Effector memory CD8-positive, alpha-beta T cell (primary cell): ENCODE measurements at regions not wholly inside any gene's neighbourhood (a gene's known extent, or its start where the extent isn't known, plus 50 kb on each side); places are given as distances from the start of the nearest gene placed in this dataset.

ENCODE experiments used
- ATAC-seq: fragments of 150-1000 bp; cut with Tn5 transposase; replicated peaks from 2 replicates; pipeline ENCODE4 v1.10.0; 2021; ENCODE audit warnings: mild to moderate bottlenecking, moderate library complexity
- DNase-seq, 3 experiments: peaks; one replicate each; pipeline ENCODE4 v3.0.0; 2021
- H3K27ac Mint-ChIP-seq, 2 donors: one replicate each; pipeline ENCODE4 v1.8.0; 2022; ENCODE audit warnings: mild to moderate bottlenecking in 2 of 2, mixed read lengths in 2 of 2, moderate library complexity in 2 of 2
- H3K27me3 Mint-ChIP-seq, 2 donors: one replicate each; pipeline ENCODE4 v1.8.0; 2022; ENCODE audit warnings: mixed read lengths in 2 of 2
- H3K36me3 Mint-ChIP-seq: one replicate; pipeline ENCODE4 v1.8.0; 2022; ENCODE audit warnings: mild to moderate bottlenecking, moderate library complexity, mixed read lengths; ENCODE audit not compliant: insufficient read depth
- H3K4me1 Mint-ChIP-seq, 2 donors: one replicate each; pipeline ENCODE4 v1.8.0; 2022; ENCODE audit warnings: low read depth in 2 of 2, mixed read lengths in 2 of 2
- H3K4me3 Mint-ChIP-seq, 2 donors: one replicate each; pipeline ENCODE4 v1.8.0; 2022; ENCODE audit warnings: mild to moderate bottlenecking in 2 of 2, mixed read lengths in 2 of 2, moderate library complexity in 2 of 2
- H3K9me3 Mint-ChIP-seq, 2 donors: one replicate each; pipeline ENCODE4 v1.8.0; 2022; ENCODE audit warnings: mixed read lengths in 2 of 2

DNA sequence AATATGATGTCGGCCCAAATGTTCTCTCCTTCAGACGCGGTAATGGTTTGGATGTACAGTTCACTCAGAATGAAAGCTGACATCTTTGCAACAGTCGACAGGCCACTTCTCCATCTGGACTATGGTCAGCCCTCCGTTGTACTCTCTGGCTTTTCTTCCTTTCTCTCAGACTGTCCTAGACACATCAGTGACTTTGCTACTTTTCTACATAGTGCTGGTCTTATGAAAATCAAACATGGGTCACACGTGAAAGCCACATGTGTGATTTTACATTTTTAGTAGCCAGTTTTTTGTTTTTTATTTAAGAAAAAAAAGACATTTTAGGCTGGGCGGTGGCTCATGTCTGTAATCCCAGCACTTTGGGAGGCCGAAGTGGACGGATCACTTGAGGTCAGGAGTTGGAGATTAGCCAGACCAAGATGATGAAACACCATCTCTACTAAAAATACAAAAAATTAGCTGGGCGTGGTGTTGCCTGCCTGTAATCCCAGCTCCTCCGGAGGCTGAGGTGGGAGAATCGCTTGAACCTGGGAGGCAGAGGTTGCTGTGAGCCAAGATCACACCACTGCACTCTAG lies 644.1 kb downstream of the KCNJ2 start:
- DNase-seq: no peak
- Mint-ChIP-seq H3K27ac (no peak overlapping the region), H3K9me3 (peaks cover 4 to 7% of the 10 kb centered on the region in 2 donors), H3K4me1 (no peaks in the 10 kb centered on the region), H3K4me3 (no peak overlapping the region), H3K36me3 (no peaks in the 10 kb centered on the region), H3K27me3 (no peaks in the 10 kb centered on the region)
- no peak for ATAC-seq

DNA sequence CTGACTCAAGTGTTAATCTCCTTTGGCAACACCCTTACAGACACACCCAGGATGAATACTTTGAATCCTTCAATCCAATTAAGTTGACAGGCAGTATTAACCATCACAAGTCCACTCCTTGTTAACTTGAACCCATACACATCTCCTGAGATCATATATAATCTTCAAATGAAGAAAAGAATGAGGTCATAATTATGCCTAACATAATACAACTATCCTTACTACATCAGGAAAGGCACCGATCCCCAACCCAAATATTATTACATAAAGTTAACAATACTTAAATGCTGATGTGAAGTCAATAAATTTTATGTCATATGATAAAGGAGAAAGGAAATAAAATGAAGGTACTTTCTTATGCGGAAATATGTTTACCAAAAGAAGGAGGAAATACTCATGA lies 649.9 kb downstream of the KCNJ2 start:
- no peak overlapping the region for H3K4me3 Mint-ChIP-seq
- no peaks in the 10 kb centered on the region for H3K27me3 Mint-ChIP-seq
- DNase-seq (no peak), ATAC-seq (no peak)
- H3K27ac Mint-ChIP-seq: no peak overlapping the region
- no peaks in the 10 kb centered on the region for H3K4me1 Mint-ChIP-seq
- H3K9me3 Mint-ChIP-seq: peaks cover 8 to 24% of the 10 kb centered on the region in 2 donors
- no peaks in the 10 kb centered on the region for H3K36me3 Mint-ChIP-seq

GRCh38 chr17:70820276-70820675 lies 650.9 kb downstream of the KCNJ2 start:
- Mint-ChIP-seq H3K4me3 (no peak overlapping the region), H3K27ac (no peak overlapping the region), H3K9me3 (peaks cover 9 to 23% of the 10 kb centered on the region in 2 donors), H3K4me1 (no peaks in the 10 kb centered on the region), H3K27me3 (no peaks in the 10 kb centered on the region), H3K36me3 (no peaks in the 10 kb centered on the region)
- no peak for DNase-seq
- ATAC-seq: no peak

GRCh38 chr17:70825321-70826125 lies 656.2 kb downstream of the KCNJ2 start:
- no peaks in the 10 kb centered on the region for H3K27me3 Mint-ChIP-seq
- ATAC-seq: no peak
- H3K9me3 Mint-ChIP-seq: peaks cover 9 to 17% of the 10 kb centered on the region in 2 donors
- DNase-seq: no peak
- H3K4me1 Mint-ChIP-seq: no peaks in the 10 kb centered on the region
- no peak overlapping the region for H3K4me3 Mint-ChIP-seq
- H3K27ac Mint-ChIP-seq: no peak overlapping the region
- H3K36me3 Mint-ChIP-seq: no peaks in the 10 kb centered on the region

DNA sequence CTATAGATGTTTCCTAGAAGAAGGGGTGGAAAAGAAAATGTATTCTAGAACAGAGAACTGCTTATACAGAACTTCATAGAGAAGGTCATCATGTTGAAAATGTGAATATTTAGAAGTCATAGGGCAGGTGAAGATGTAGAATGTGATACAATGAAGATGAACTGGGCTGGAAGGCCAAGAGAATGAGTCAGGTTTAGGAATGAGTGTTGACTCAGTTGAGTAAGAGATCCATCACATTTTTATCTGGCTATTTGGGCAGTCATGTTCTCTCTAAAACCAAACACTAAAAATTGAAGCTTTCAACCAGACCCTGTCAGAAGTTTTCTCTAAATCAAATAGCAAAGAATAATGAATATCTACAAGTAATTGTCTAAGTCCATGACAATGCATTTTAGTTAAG lies 660.5 kb downstream of the KCNJ2 start:
- Mint-ChIP-seq H3K36me3 (no peaks in the 10 kb centered on the region), H3K27ac (no peak overlapping the region), H3K9me3 (peaks cover 0 to 4% of the 10 kb centered on the region in 2 donors), H3K4me3 (no peak overlapping the region), H3K27me3 (no peaks in the 10 kb centered on the region), H3K4me1 (no peaks in the 10 kb centered on the region)
- DNase-seq: no peak
- ATAC-seq: no peak

DNA sequence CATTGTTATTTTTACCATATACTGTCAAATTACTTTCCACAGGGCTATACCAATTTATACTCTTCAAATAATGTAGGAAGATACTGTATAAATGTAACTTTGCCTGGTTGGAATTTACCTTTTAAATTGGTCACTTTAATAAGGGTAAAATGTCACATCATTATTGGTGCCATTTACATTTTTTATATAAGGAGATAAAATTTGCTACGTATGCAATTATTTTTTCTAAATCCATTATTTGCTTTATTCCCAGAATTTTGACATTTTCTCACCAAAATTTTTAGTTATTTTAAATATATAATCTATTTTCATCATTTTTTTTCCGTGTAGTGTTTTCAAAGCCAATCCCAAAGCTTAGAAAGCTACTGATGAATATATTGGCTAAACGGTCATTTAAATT lies 664.7 kb downstream of the KCNJ2 start:
- Mint-ChIP-seq H3K9me3 (peaks cover 0 to 2% of the 10 kb centered on the region in 2 donors), H3K4me3 (no peak overlapping the region), H3K4me1 (no peaks in the 10 kb centered on the region), H3K27ac (no peak overlapping the region), H3K27me3 (no peaks in the 10 kb centered on the region), H3K36me3 (no peaks in the 10 kb centered on the region)
- DNase-seq (no peak), ATAC-seq (no peak)

- H3K27ac Mint-ChIP-seq: no peak overlapping the region
- DNase-seq: no peak
- ATAC-seq: no peak
- no peaks in the 10 kb centered on the region for H3K27me3 Mint-ChIP-seq
- H3K4me1 Mint-ChIP-seq: no peaks in the 10 kb centered on the region
- H3K4me3 Mint-ChIP-seq: no peak overlapping the region
- peaks cover 7 to 11% of the 10 kb centered on the region in 2 donors for H3K9me3 Mint-ChIP-seq
- no peaks in the 10 kb centered on the region for H3K36me3 Mint-ChIP-seq
Observed at GRCh38 chr17:70848785-70849184, 679.5 kb downstream of the KCNJ2 start.

DNA sequence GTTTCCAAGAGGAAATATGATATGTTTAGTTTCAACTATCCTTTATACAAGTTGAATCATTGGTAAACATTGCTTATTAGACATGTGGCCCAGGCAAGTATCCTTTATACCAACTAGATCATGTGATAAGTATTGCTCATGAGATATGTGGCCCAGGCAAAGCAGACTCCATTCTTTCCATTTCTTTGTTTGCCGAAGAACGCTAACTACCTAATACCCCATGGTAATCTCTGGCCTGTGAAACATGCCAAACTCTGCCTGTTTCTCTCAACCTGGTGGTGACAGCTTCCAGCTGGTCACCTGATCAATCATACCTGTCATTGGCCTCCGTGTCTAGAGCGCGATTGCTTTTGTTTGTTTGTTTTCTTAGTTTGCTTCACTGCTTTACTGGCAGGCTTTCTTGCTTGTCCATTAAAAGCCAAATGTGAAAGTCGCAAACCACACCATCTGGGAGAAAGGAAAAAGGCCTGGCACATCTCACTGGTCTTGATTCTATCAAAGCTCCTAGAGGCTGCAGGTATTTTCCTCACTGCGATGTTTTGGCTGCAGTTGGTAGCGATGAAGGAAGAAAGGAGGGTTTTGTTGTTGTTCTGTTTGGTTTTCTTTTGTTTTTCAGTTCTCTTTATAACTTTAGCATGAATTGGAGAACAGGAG lies 686.2 kb downstream of the KCNJ2 start:
- H3K4me1 Mint-ChIP-seq: no peaks in the 10 kb centered on the region
- H3K36me3 Mint-ChIP-seq: no peaks in the 10 kb centered on the region
- no peaks in the 10 kb centered on the region for H3K27me3 Mint-ChIP-seq
- H3K4me3 Mint-ChIP-seq: no peak overlapping the region
- no peak overlapping the region for H3K27ac Mint-ChIP-seq
- H3K9me3 Mint-ChIP-seq: peaks cover 0 to 9% of the 10 kb centered on the region in 2 donors
- no peak for DNase-seq
- no peak for ATAC-seq

DNA sequence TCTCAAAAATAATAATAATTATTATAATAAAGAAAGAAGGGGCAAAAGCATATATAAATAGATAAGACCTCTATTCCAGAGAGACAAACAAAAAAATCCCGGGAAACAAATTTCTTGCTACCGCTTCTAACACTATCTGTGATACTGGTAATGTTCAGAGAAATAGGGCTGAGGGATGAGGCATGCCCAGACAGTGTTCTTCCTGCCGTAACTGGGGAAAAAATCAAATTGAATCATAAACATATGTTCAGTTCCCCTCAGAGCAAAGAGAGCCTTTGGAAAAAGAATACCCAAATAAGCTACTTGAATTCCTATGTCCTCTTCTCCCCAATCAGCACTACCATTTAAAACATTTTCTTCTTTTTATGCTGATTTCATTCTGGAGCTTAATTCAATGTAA lies 688.0 kb downstream of the KCNJ2 start:
- peaks cover 0 to 8% of the 10 kb centered on the region in 2 donors for H3K9me3 Mint-ChIP-seq
- DNase-seq (no peak), ATAC-seq (no peak)
- H3K27ac Mint-ChIP-seq: no peak overlapping the region
- no peaks in the 10 kb centered on the region for H3K36me3 Mint-ChIP-seq
- H3K4me3 Mint-ChIP-seq: no peak overlapping the region
- H3K27me3 Mint-ChIP-seq: no peaks in the 10 kb centered on the region
- no peaks in the 10 kb centered on the region for H3K4me1 Mint-ChIP-seq

DNA sequence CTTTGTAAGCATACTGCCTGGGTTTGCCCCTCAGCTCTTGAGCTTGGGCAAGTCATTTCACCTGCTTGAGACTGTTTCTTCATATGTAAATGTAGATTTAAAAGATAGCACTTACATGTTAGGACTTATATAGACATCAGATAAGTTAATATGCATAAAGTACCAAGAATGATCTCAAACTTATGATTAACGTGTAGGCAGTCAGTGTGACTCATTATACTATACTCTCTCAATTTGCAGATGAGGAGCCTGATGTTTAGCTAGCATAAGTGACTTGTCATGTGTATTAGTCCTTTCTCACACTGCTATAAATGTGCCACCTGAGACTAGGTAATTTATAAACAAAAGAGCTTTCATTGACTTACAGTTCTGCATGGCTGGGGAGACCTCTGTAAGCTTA lies 690.5 kb downstream of the KCNJ2 start:
- Mint-ChIP-seq H3K4me1 (no peaks in the 10 kb centered on the region), H3K27me3 (no peaks in the 10 kb centered on the region), H3K4me3 (no peak overlapping the region), H3K27ac (no peak overlapping the region), H3K9me3 (peaks cover 0 to 8% of the 10 kb centered on the region in 2 donors), H3K36me3 (no peaks in the 10 kb centered on the region)
- DNase-seq (no peak), ATAC-seq (no peak)

DNA sequence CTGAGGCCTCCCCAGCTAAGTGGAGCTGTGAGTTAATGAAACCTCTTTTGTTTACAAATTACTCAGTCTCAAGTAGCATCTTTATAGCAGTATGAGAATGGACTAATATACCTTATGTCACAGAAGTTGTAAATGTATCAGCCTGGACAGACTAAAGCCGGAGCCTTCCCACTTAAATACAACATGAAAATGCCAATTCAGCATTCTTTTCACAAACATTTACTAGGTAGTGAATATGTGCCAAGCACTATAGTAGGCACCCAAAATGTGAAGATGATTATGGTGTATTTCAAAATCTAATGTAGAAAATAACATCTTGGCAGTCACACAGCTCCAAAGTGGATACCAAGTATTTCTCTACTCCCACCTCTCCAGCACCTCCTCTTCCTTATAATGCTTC lies 693.0 kb downstream of the KCNJ2 start:
- Mint-ChIP-seq H3K4me3 (no peak overlapping the region), H3K4me1 (no peaks in the 10 kb centered on the region), H3K36me3 (no peaks in the 10 kb centered on the region), H3K27ac (no peak overlapping the region), H3K9me3 (peaks cover 0 to 11% of the 10 kb centered on the region in 2 donors), H3K27me3 (no peaks in the 10 kb centered on the region)
- ATAC-seq: no peak
- no peak for DNase-seq

DNA sequence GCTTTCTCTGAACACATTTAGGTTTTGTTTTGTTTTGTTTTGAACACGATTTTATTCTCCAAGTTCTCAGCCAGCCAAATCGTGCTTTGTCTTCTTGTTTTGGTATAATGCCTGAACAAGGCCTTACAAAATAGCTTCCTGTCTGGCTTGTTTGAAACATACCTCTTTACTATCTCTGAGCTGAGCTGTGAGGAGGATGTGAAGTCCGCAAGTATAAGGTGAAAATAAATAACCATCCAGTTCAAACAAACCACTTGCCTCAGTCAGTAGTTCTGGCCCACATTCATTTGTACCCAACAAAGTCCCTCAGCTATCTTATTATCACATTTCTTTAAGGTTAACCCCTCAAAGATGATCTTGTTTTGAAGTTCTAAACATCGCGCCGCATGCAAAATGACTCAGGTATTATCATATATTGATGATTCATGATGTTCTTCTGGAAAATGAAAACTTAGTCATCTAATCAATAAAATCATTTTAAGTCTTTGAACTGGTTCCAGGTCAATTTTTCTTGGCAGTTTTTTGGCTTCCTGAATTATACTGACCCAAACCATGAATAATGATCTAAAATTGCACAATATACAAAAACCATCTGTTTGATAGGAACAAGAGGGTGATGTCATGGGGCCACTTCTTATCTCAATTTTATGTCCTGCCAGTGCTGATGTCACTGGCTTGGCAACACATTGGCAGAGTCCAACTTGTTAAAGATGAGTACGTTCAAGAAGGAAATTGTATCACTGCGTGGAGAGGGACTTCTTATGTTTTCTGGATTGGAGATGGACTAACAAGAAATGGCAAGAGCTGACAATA lies 694.3 kb downstream of the KCNJ2 start:
- ATAC-seq: no peak
- no peak for DNase-seq
- Mint-ChIP-seq H3K36me3 (no peaks in the 10 kb centered on the region), H3K27me3 (no peaks in the 10 kb centered on the region), H3K4me3 (no peak overlapping the region), H3K4me1 (no peaks in the 10 kb centered on the region), H3K9me3 (peaks cover 0 to 11% of the 10 kb centered on the region in 2 donors), H3K27ac (no peak overlapping the region)

DNA sequence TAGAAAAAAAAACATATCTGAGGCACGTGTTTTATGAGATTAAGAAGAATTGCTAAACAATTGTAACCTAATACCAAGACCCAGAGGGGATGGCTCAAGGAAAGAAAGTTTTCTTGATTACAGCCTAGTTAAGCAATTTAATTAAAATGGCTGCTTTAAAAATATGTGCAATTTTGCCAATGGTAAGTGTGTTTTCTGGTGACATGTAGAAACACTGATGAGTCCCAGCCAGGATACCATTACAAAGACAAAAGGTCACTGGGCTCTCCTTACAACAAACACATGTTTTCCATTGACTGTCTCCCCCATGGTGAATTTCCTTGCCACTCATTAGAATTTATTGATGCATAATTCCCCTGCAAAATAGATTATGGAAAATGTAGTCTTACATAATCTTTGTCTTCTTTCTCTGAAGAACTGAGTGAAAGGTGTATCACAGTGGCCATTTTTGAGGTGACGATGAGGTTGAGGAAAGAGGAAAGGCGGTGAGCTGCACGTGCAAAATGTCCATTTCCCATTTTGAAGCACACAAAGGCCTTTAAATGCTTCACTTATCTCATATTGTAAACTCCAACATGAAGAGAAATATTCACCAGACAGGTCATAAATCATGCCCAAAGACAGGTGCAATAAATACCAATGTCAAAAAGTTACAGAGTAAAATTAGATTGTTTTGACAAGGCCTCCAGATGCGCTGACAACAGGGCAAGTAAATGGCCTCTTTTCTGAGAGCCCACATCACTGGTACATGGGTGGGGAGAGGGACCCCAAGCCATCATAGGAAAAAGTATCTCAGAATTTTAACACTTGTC lies 696.9 kb downstream of the KCNJ2 start:
- no peak for DNase-seq
- ATAC-seq: no peak
- Mint-ChIP-seq H3K4me1 (no peaks in the 10 kb centered on the region), H3K9me3 (peaks cover 0 to 5% of the 10 kb centered on the region in 2 donors), H3K36me3 (no peaks in the 10 kb centered on the region), H3K4me3 (no peak overlapping the region), H3K27me3 (no peaks in the 10 kb centered on the region), H3K27ac (no peak overlapping the region)
